H9 (cell line): ENCODE measurements at regions not wholly inside any gene's neighbourhood (a gene's known extent, or its start where the extent isn't known, plus 50 kb on each side); places are given as distances from the start of the nearest gene placed in this dataset.

ENCODE experiments used
- DNase-seq: peaks from one replicate; pipeline ENCODE4 v3.0.0-alpha.2; 2017
- H2AFZ ChIP-seq: one replicate; pipeline ENCODE4 v1.6.1; 2013; ENCODE audit warnings: mild to moderate bottlenecking, low read length, control low read depth, moderate library complexity
- H2AK5ac ChIP-seq: 2 replicates; pipeline ENCODE4 v1.6.1; 2013; ENCODE audit warnings: low read length, control low read depth, mixed read lengths; ENCODE audit not compliant: insufficient read length
- H2BK120ac ChIP-seq: one replicate; pipeline ENCODE4 v1.6.1; 2013; ENCODE audit warnings: low read depth, mild to moderate bottlenecking, low read length, control low read depth, inconsistent platforms; ENCODE audit not compliant: poor library complexity, severe bottlenecking
- H2BK12ac ChIP-seq: 2 replicates; pipeline ENCODE4 v1.6.1; 2013; ENCODE audit warnings: low read length, control low read depth, mixed read lengths, low read depth; ENCODE audit not compliant: insufficient read length
- H2BK15ac ChIP-seq: 2 replicates; pipeline ENCODE4 v1.6.1; 2013; ENCODE audit warnings: low read depth, low read length, control low read depth
- H2BK20ac ChIP-seq: one replicate; pipeline ENCODE4 v1.6.1; 2013; ENCODE audit warnings: low read depth, mild to moderate bottlenecking, low read length, control low read depth, inconsistent platforms; ENCODE audit not compliant: poor library complexity, severe bottlenecking
- H2BK5ac ChIP-seq: 2 replicates; pipeline ENCODE4 v1.6.1; 2013; ENCODE audit warnings: low read length, control low read depth, mixed read lengths; ENCODE audit not compliant: insufficient read length
- H3K14ac ChIP-seq: 2 replicates; pipeline ENCODE4 v1.6.1; 2013; ENCODE audit warnings: low read length, control low read depth; ENCODE audit not compliant: insufficient read depth
- H3K18ac ChIP-seq: 2 replicates; pipeline ENCODE4 v1.6.1; 2013; ENCODE audit warnings: low read depth, mild to moderate bottlenecking, mixed read lengths, low read length, control low read depth; ENCODE audit not compliant: insufficient read length
- H3K23ac ChIP-seq: 2 replicates; pipeline ENCODE4 v1.6.1; 2013; ENCODE audit warnings: low read length, control low read depth, mixed read lengths, low read depth; ENCODE audit not compliant: insufficient read length
- H3K23me2 ChIP-seq: 2 replicates; pipeline ENCODE4 v1.6.1; 2013; ENCODE audit warnings: low read depth, mild to moderate bottlenecking, mixed read lengths, low read length, control low read depth; ENCODE audit not compliant: insufficient read length, poor library complexity, severe bottlenecking
- H3K27ac ChIP-seq: 2 replicates; pipeline ENCODE4 v1.5.1; 2013; ENCODE audit warnings: low read length, control low read depth, mixed read lengths, low read depth; ENCODE audit not compliant: insufficient read length
- H3K27me3 ChIP-seq: 2 replicates; pipeline ENCODE4 v1.6.1; 2013; ENCODE audit warnings: low read length, control low read depth, inconsistent platforms; ENCODE audit not compliant: insufficient read depth
- H3K4ac ChIP-seq: 2 replicates; pipeline ENCODE4 v1.6.1; 2013; ENCODE audit warnings: low read depth, mild to moderate bottlenecking, control low read depth, inconsistent platforms, low read length, moderate library complexity
- H3K4me1 ChIP-seq: 2 replicates; pipeline ENCODE4 v1.6.1; 2013; ENCODE audit warnings: low read length, control low read depth, inconsistent platforms; ENCODE audit not compliant: insufficient read depth
- H3K4me2 ChIP-seq: 2 replicates; pipeline ENCODE4 v1.6.1; 2013; ENCODE audit warnings: low read length, control low read depth, mixed read lengths; ENCODE audit not compliant: insufficient read length, insufficient read depth
- H3K56ac ChIP-seq: 2 replicates; pipeline ENCODE4 v1.6.1; 2013; ENCODE audit warnings: low read depth, mild to moderate bottlenecking, mixed read lengths, low read length, control low read depth; ENCODE audit not compliant: insufficient read length
- H3K79me1 ChIP-seq: 2 replicates; pipeline ENCODE4 v1.6.1; 2013; ENCODE audit warnings: low read depth, mild to moderate bottlenecking, moderate library complexity, low read length, control low read depth, inconsistent platforms; ENCODE audit not compliant: insufficient read depth, poor library complexity, severe bottlenecking
- H3K79me2 ChIP-seq: 2 replicates; pipeline ENCODE4 v1.6.1; 2013; ENCODE audit warnings: low read length, control low read depth, inconsistent platforms; ENCODE audit not compliant: insufficient read depth
- H3K9ac ChIP-seq: 2 replicates; pipeline ENCODE4 v1.6.1; 2013; ENCODE audit warnings: low read length, control low read depth, mixed read lengths; ENCODE audit not compliant: insufficient read length; ENCODE audit errors: extremely low read depth
- H3K9me3 ChIP-seq: one replicate; pipeline ENCODE4 v1.6.1; 2013; ENCODE audit warnings: low read depth, low read length, inconsistent platforms; ENCODE audit not compliant: control insufficient read depth
- H3T11ph ChIP-seq: one replicate; pipeline ENCODE4 v1.6.1; 2013; ENCODE audit warnings: mild to moderate bottlenecking, low read length, control low read depth, inconsistent platforms
- H4K20me1 ChIP-seq: one replicate; pipeline ENCODE4 v1.6.1; 2013; ENCODE audit not compliant: control insufficient read depth, insufficient read length, insufficient read depth
- H4K5ac ChIP-seq: 2 replicates; pipeline ENCODE4 v1.6.1; 2013; ENCODE audit warnings: low read depth, mild to moderate bottlenecking, mixed read lengths, low read length, control low read depth; ENCODE audit not compliant: insufficient read length
- H4K8ac ChIP-seq: replicated peaks from 2 replicates; pipeline ENCODE4 v1.6.1; 2013; ENCODE audit warnings: low read length, control low read depth, mixed read lengths, low read depth; ENCODE audit not compliant: insufficient read length
- H4K91ac ChIP-seq: 2 replicates; pipeline ENCODE4 v1.6.1; 2013; ENCODE audit warnings: low read depth, mild to moderate bottlenecking, moderate library complexity, mixed read lengths, low read length, control low read depth; ENCODE audit not compliant: insufficient read length
- H3K27ac Mint-ChIP-seq, 3 experiments: 2 replicates in 2 of 3; 3 replicates in 1 of 3; pipeline ENCODE4 v1.8.0; 2020 to 2021; ENCODE audit warnings: mixed read lengths in 3 of 3, mild to moderate bottlenecking in 1 of 3, moderate library complexity in 1 of 3
- H3K27me3 Mint-ChIP-seq: 2 replicates; pipeline ENCODE4 v1.8.0; 2021; ENCODE audit warnings: low read depth, mild to moderate bottlenecking, moderate library complexity, mixed read lengths
- H3K36me3 Mint-ChIP-seq, 3 experiments: 2 replicates in 2 of 3; 3 replicates in 1 of 3; pipeline ENCODE4 v1.8.0; 2020 to 2021; ENCODE audit warnings: low read depth in 3 of 3, mixed read lengths in 3 of 3; ENCODE audit not compliant: insufficient read depth in 1 of 3
- H3K4me1 Mint-ChIP-seq, 2 experiments: 2 replicates each; pipeline ENCODE4 v1.8.0; 2020; ENCODE audit warnings: mixed read lengths in 2 of 2
- H3K4me3 Mint-ChIP-seq, 2 experiments: 2 replicates in 1 of 2; 3 replicates in 1 of 2; pipeline ENCODE4 v1.8.0; 2020 to 2021; ENCODE audit warnings: mild to moderate bottlenecking in 2 of 2, mixed read lengths in 2 of 2, moderate library complexity in 1 of 2
- H3K9me3 Mint-ChIP-seq, 2 experiments: 2 replicates in 1 of 2; 3 replicates in 1 of 2; pipeline ENCODE4 v1.8.0; 2020; ENCODE audit warnings: mild to moderate bottlenecking in 2 of 2, mixed read lengths in 2 of 2, moderate library complexity in 1 of 2
- CTCF ChIP-seq: fragments of 200-600 bp; sonication (generic); conservative IDR thresholded peaks from 3 replicates; pipeline ENCODE4 v1.8.0; 2021; ENCODE audit warnings: antibody characterized with exemption, mild to moderate bottlenecking
- WGBS: extraction: QIAGEN DNeasy Blood & Tissue Kit; methylation state at CpG from one replicate; pipeline ENCODE4 v1.1.7; 2013; ENCODE audit warnings: missing lambda C conversion rate, low lambda C conversion rate, mixed read lengths; ENCODE audit not compliant: insufficient read length; ENCODE audit errors: extremely low coverage; 5-methylcytosine and 5-hydroxymethylcytosine counted together

GRCh38 chr4:138492176-138492575, 250.0 kb upstream of the SLC7A11 start:
- H4K91ac ChIP-seq: no peak overlapping the region
- H4K20me1 ChIP-seq: no peaks in the 10 kb centered on the region
- H3T11ph ChIP-seq: no peak overlapping the region
- H3K56ac ChIP-seq: no peak overlapping the region
- H3K9ac ChIP-seq: no peak overlapping the region
- no peak overlapping the region for H3K4ac ChIP-seq
- H2AFZ ChIP-seq: no peak overlapping the region
- no peaks in the 10 kb centered on the region for H3K9me3 ChIP-seq
- no peak overlapping the region for H4K5ac ChIP-seq
- H3K27ac Mint-ChIP-seq: no peak overlapping the region
- H3K14ac ChIP-seq: no peak overlapping the region
- H3K27me3 ChIP-seq: no peaks in the 10 kb centered on the region
- H3K18ac ChIP-seq: no peak overlapping the region
- no peak overlapping the region for H2BK15ac ChIP-seq
- no peak for TF ChIP-seq CTCF
- no peak overlapping the region for H3K4me3 Mint-ChIP-seq
- no peak overlapping the region for H2AK5ac ChIP-seq
- no peak overlapping the region for H4K8ac ChIP-seq
- no peaks in the 10 kb centered on the region for H3K23me2 ChIP-seq
- no peaks in the 10 kb centered on the region for H3K36me3 Mint-ChIP-seq
- no peak for DNase-seq
- H2BK12ac ChIP-seq: no peak overlapping the region
- H2BK5ac ChIP-seq: no peak overlapping the region
- no peaks in the 10 kb centered on the region for H3K79me1 ChIP-seq
- no peak overlapping the region for H3K4me2 ChIP-seq
- H3K9me3 Mint-ChIP-seq: no peaks in the 10 kb centered on the region
- H2BK20ac ChIP-seq: no peak overlapping the region
- peaks cover 12 to 13% of the 10 kb centered on the region in 2 experiments for H3K4me1 Mint-ChIP-seq
- H2BK120ac ChIP-seq: no peak overlapping the region
- H3K4me1 ChIP-seq: peaks cover 3% of the 10 kb centered on the region; the same call in 1 of the 2 replicates
- no CpG with 5 or more reads among the region's 1 CpG for WGBS
- H3K27me3 Mint-ChIP-seq: no peaks in the 10 kb centered on the region
- H3K23ac ChIP-seq: no peak overlapping the region
- no peaks in the 10 kb centered on the region for H3K79me2 ChIP-seq
- H3K27ac ChIP-seq: no peak overlapping the region
